ENCODE measurements at regions not wholly inside any gene's neighbourhood (a gene's known extent, or its start where the extent isn't known, plus 50 kb on each side); places are given as distances from the start of the nearest gene placed in this dataset.

DNA sequence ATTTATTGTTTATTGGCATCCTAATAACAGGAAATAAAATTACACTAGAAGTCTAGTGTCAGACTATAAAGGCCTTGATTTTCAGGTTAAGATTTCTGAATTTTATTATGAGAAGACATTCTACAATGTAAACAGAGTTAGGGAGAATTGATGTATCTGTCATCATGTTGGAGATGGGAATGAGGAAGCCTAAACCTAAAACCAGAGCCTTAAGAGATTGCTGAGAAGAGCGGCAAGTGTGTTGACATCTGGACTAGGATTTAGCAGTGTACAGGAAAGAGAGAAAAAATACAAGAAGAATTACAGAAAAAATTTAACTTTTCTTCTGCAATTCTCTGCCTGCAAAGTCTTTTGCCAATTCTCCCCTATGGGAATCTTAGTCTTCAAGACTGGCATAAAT, 525.5 kb downstream of the NR2F1-AS1 start:
- Mint-ChIP-seq H3K4me3 (no peak overlapping the region), H3K27ac (no peak overlapping the region), H3K9me3 (no peaks in the 10 kb centered on the region), H3K27me3 (no peaks in the 10 kb centered on the region), H3K4me1 (no peaks in the 10 kb centered on the region), H3K36me3 (no peaks in the 10 kb centered on the region)
- no peak for DNase-seq
- CTCF ChIA-PET: no interaction called here

DNA sequence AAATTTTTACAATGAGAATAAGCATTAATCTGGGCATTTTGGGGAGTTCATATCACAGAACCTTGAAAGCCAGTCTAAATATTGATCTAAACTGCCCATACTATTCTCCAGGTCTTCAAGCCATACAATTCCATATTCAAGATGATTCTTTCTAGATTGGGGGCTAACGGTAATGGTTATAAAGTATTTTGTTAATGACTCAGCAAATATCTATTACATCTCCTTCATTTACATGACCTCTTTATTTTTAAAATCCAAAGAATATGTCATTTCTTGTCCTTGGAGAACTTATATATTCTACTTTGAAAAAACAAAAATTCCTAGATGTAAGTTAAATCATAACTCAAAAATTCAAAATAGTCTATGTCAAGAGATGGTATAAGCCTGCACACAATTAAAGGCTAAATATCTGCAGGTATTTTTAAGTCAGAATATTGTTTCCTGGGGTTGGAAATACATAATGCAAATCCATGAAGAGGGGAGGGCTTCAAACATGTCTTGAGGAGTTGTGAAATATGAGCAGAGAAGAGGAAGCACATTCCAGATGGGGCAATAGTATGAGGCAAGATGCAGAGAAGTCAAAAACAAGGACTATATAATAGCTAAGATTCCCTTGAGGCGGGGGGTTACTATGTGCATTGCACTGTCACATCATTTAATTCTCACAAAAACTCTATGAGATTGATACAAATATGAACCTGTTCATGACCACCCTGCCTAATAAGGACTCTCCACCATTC, 526.4 kb downstream of the NR2F1-AS1 start:
- CTCF ChIA-PET: no interaction called here
- DNase-seq: no peak
- Mint-ChIP-seq H3K36me3 (no peaks in the 10 kb centered on the region), H3K9me3 (no peaks in the 10 kb centered on the region), H3K27me3 (no peaks in the 10 kb centered on the region), H3K4me3 (no peak overlapping the region), H3K4me1 (no peaks in the 10 kb centered on the region), H3K27ac (no peak overlapping the region)

DNA sequence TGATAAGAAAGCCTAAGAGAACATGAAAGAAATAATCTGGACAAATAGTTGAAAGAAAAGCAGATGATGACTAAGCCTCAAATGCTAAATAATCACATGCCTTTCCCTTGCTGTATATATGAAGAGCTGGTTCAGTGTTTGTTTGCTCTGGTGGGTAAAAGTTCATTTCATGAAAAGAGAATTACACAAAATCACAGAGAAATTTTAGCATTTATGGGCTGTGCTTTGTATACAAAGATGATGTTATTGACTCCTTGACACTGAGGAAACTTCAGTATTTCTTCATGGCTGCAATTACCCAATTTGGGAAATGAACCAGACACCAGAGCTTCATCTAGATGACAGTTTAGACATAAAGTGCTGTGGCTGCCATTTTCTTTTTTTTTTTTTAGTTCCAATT, 527.2 kb downstream of the NR2F1-AS1 start:
- DNase-seq: no peak
- no peak overlapping the region for H3K27ac Mint-ChIP-seq
- no peaks in the 10 kb centered on the region for H3K27me3 Mint-ChIP-seq
- H3K9me3 Mint-ChIP-seq: no peaks in the 10 kb centered on the region
- CTCF ChIA-PET: no interaction called here
- no peaks in the 10 kb centered on the region for H3K4me1 Mint-ChIP-seq
- H3K4me3 Mint-ChIP-seq: no peak overlapping the region
- no peaks in the 10 kb centered on the region for H3K36me3 Mint-ChIP-seq

DNA sequence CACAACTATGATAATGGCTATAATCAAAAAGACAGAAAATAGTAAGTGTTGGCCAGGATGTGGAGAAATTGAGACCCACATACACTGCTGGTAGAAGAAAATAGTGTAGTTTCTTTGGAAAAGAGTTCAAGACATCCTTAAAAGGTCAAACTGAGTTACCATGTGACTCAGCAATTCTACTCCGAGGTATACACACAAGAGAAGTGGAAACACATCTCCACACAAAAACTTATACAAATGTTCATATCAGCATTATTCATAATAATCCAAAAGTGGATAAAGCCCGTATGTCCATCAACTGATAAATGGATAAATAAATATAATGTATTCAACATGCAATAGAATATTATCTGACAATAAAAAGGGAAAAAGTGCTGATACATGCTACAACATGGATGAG, 532.2 kb downstream of the NR2F1-AS1 start:
- H3K36me3 Mint-ChIP-seq: no peaks in the 10 kb centered on the region
- CTCF ChIA-PET: no interaction called here
- no peak for DNase-seq
- H3K27ac Mint-ChIP-seq: no peak overlapping the region
- H3K4me3 Mint-ChIP-seq: no peak overlapping the region
- H3K9me3 Mint-ChIP-seq: no peaks in the 10 kb centered on the region
- no peaks in the 10 kb centered on the region for H3K27me3 Mint-ChIP-seq
- H3K4me1 Mint-ChIP-seq: no peaks in the 10 kb centered on the region

DNA sequence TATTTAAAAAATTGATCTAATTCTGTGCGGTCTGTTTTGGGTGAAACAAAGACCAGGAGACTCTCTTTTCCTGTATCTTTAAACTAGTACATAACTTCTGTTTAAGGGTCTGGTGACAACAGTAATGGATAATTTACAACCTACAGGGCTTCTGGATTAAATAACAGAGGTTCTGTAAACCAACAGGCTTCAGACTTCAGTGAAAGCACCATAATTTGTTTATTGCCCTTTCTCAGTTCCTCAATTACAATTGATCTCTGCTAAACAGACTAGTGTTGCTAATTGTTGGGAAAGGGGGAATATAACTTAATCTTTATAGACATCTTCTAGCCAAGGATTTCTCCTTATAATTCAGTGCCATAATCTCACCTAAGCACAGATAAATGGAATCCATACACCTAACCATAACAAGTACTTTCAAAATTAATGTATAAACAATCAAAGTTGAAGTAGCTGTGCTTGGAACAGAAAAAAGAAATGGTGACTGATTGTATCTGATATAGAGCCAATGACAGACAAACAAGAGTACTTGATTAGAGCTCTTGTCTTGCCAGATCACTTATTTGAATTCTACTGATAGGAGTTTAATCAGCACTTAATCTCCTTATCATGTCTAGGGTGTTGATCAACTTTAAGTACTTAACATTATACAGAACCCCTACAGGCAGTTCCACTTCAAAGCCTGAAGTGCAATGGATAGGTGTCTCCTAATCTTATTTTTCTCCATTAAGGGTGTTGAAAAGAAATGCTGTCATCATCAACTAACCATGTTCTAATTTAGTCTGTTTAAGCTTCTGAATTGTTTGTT, 536.0 kb downstream of the NR2F1-AS1 start:
- H3K27me3 Mint-ChIP-seq: no peaks in the 10 kb centered on the region
- H3K9me3 Mint-ChIP-seq: no peaks in the 10 kb centered on the region
- no peaks in the 10 kb centered on the region for H3K4me1 Mint-ChIP-seq
- H3K27ac Mint-ChIP-seq: no peak overlapping the region
- CTCF ChIA-PET: no interaction called here
- DNase-seq: no peak
- no peaks in the 10 kb centered on the region for H3K36me3 Mint-ChIP-seq
- H3K4me3 Mint-ChIP-seq: no peak overlapping the region

DNA sequence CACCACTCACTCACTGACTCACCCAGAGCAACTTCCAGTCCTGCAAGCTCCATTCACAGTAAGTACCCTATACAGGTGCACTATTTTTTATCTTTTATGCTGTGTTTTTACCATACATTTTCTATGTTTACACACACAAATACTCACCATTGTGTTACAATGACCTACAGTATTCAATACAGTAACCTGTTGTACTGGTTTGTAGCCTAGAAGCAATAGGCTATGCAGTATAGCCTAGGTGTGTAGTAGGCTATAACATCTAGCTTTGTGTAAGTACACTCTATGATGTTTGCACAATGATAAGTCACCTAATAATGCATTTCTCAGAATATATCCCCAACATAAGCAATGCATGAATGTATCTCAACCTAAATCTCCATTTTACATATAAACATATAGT, 541.1 kb downstream of the NR2F1-AS1 start:
- H3K27me3 Mint-ChIP-seq: no peaks in the 10 kb centered on the region
- CTCF ChIA-PET: no interaction called here
- no peaks in the 10 kb centered on the region for H3K36me3 Mint-ChIP-seq
- no peaks in the 10 kb centered on the region for H3K9me3 Mint-ChIP-seq
- H3K4me1 Mint-ChIP-seq: no peaks in the 10 kb centered on the region
- no peak overlapping the region for H3K27ac Mint-ChIP-seq
- DNase-seq: no peak
- H3K4me3 Mint-ChIP-seq: no peak overlapping the region

DNA sequence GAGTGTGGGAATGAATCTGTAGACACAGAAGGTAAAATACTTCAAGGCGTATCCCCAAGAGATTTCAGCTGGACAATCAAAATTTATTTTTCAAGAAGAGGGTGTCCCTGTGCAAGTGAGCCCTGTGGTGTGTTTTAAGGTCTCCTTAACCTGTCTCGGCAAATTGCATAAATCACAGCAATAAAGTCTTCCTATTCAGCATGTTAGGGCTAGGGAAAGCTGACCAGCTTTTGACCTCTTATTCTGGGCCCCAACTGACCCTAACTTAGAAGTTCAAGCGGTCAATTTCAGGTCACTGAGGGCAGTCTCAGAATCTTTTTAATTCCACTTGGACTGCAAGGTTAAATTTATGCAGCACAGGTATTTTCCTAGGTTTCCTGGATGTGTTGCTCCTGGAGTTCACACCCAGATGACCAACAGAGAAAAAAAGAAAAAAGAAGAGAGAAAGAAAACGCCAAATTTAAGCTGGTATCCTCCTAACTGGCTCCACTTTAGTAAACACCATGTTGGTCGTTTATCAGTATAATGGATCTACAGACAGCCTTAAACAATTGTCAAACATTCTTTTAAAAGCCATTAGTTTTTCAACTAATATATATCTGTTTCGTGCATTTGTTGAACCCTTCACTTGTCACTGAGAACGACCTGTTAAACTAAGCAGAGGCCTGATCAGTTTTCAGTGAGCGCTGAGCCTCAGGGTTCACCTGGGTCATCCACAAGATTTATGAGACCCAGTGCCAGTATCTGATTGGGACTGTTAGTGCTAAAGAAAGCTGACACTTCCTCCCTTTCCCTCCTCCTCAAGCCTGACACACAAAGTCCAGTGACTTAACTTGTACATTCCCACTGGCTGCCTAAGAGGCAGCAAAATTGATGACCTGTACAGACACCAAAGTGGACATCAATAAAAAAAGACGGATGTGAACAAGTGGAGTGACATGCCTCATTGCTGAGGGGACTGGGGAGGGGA, 546.1 kb downstream of the NR2F1-AS1 start:
- no peaks in the 10 kb centered on the region for H3K36me3 Mint-ChIP-seq
- no peaks in the 10 kb centered on the region for H3K27me3 Mint-ChIP-seq
- no peaks in the 10 kb centered on the region for H3K4me1 Mint-ChIP-seq
- H3K27ac Mint-ChIP-seq: no peak overlapping the region
- no peak overlapping the region for H3K4me3 Mint-ChIP-seq
- CTCF ChIA-PET: no interaction called here
- H3K9me3 Mint-ChIP-seq: no peaks in the 10 kb centered on the region
- no peak for DNase-seq

DNA sequence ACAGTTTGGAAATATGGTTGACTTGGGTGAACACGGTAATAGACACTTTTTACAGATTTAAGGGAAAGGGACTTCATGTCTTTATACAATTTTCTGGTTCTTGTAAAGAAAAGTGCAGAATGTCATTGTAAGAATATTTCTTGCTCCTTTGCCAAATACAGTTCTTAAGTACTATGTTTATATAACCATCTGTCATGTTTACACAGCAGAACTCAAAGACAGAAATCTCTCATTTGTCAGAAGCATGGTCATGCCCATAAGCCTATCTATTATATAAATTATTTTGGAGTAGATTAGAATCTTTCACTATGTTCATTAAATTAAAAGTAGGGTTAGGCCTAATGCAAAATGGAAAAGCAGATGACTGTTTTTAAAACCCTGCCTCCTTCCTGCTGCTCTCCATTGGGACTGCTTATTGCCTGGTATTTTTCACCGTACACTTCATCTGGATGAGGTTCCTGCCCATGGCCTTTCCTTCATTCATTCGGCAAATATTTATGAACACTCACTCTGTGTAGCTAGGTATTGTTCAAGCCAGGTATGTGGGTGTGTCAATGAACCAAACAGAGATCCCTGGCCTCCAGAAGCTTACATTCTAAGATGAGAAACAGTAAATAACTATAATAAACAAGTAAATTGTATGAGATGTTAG, 558.1 kb downstream of the NR2F1-AS1 start:
- Mint-ChIP-seq H3K4me3 (no peak overlapping the region), H3K4me1 (no peaks in the 10 kb centered on the region), H3K27ac (no peak overlapping the region), H3K27me3 (no peaks in the 10 kb centered on the region), H3K36me3 (no peaks in the 10 kb centered on the region), H3K9me3 (no peaks in the 10 kb centered on the region)
- CTCF ChIA-PET: no interaction called here
- no peak for DNase-seq

DNA sequence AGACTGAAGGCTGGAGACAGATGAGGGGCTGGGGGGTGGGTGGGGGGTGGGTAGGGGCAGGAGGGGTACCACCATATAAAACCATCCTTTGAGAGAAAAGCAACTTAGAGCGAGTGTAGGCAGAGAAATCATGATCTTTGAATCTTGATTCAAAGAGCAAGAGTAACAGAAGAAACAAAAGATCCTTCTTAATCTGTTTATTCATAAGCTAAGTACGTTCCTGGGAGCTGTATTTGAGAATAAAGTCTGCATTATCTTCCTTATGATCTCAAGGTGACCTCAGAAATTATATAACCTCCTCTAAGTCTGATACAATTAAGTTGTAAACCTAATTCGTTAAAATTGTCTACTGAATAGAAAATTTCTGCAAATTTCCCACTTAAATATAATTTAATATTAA, 558.8 kb downstream of the NR2F1-AS1 start:
- H3K9me3 Mint-ChIP-seq: no peaks in the 10 kb centered on the region
- CTCF ChIA-PET: no interaction called here
- H3K36me3 Mint-ChIP-seq: no peaks in the 10 kb centered on the region
- H3K27me3 Mint-ChIP-seq: no peaks in the 10 kb centered on the region
- DNase-seq: no peak
- no peak overlapping the region for H3K4me3 Mint-ChIP-seq
- no peak overlapping the region for H3K27ac Mint-ChIP-seq
- H3K4me1 Mint-ChIP-seq: no peaks in the 10 kb centered on the region

DNA sequence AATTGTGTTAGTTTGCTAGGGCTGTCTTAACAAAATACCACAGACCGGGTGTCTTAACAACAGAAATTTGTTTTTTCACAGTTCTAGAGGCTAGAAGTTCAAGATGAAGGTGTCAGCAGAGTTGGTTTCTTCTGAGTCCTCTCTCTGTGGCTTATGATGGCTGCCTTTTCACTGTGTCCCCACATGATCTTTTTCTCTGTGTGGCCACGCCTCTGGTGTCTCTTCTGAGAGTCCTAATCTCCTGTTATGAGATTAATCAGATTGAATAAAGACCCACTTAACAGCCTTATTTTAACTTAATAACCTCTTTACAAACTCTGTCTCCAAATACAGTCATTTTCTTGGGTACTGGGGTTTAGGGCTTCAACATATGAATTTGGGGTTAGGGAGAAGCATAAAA, 561.1 kb downstream of the NR2F1-AS1 start:
- Mint-ChIP-seq H3K27ac (no peak overlapping the region), H3K36me3 (no peaks in the 10 kb centered on the region), H3K4me3 (no peak overlapping the region), H3K9me3 (no peaks in the 10 kb centered on the region), H3K27me3 (no peaks in the 10 kb centered on the region), H3K4me1 (no peaks in the 10 kb centered on the region)
- DNase-seq: no peak
- CTCF ChIA-PET: no interaction called here

DNA sequence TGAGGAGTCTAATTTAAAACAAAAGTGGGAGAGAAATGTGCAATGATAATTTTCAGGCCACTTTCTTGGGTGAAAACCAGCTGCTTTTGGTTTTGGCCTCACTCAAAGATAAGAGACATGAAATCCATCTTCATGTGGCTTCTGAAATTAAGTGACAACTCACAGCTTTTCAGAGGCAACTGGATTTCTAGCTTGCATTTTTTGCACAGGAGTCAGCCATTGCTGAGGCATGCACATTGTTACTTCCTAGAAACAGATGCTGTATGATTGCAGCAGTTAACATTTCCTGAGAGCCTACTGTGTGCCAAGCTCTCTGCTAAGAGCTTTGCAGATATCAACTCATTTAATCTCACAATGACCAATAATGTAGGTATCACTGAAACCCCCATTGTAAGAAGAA, 562.6 kb downstream of the NR2F1-AS1 start:
- CTCF ChIA-PET: no interaction called here
- H3K27me3 Mint-ChIP-seq: no peaks in the 10 kb centered on the region
- H3K4me3 Mint-ChIP-seq: no peak overlapping the region
- no peaks in the 10 kb centered on the region for H3K9me3 Mint-ChIP-seq
- no peak for DNase-seq
- no peak overlapping the region for H3K27ac Mint-ChIP-seq
- no peaks in the 10 kb centered on the region for H3K36me3 Mint-ChIP-seq
- H3K4me1 Mint-ChIP-seq: no peaks in the 10 kb centered on the region

DNA sequence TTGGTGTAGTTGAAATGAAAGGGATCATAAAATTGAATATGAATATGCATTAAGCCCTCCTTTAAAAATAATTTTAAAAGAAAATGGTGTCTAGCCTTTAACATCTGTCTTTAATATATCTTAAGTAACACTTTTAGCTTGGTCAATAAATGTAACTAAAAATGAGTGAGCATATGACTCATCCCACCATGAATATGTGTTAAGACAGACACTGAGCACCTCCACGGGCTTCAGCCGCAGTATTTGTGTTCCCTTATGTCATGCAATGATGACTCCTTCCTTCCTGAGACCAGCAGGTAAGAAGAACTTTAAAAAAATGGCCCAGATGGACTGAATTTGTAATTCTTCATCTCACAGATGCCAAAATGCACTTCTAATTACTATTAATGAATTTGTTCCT, 563.2 kb downstream of the NR2F1-AS1 start:
- no peak for DNase-seq
- Mint-ChIP-seq H3K36me3 (no peaks in the 10 kb centered on the region), H3K4me1 (no peaks in the 10 kb centered on the region), H3K9me3 (no peaks in the 10 kb centered on the region), H3K4me3 (no peak overlapping the region), H3K27me3 (no peaks in the 10 kb centered on the region), H3K27ac (no peak overlapping the region)
- CTCF ChIA-PET: no interaction called here

DNA sequence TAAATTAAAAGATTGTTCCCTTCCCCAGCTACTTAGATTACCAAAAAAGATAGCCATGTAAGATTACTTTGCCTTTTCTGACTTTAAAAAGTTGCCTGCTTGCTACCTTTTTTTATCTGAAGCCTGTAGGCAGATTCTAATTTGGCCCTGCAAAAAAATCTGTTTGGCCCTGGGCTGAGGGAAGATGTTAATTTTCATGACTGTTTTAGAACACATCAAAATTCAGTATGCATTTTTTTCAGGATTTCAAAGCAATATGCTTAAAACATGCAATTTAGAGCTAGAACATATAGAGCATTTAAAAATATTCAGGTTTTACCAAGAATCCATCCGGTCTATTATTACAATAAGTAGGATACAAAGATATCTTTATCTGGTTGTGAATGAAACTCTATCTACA, 563.6 kb downstream of the NR2F1-AS1 start:
- H3K27ac Mint-ChIP-seq: no peak overlapping the region
- no peak overlapping the region for H3K4me3 Mint-ChIP-seq
- DNase-seq: no peak
- no peaks in the 10 kb centered on the region for H3K36me3 Mint-ChIP-seq
- no peaks in the 10 kb centered on the region for H3K4me1 Mint-ChIP-seq
- H3K9me3 Mint-ChIP-seq: no peaks in the 10 kb centered on the region
- H3K27me3 Mint-ChIP-seq: no peaks in the 10 kb centered on the region
- CTCF ChIA-PET: no interaction called here

DNA sequence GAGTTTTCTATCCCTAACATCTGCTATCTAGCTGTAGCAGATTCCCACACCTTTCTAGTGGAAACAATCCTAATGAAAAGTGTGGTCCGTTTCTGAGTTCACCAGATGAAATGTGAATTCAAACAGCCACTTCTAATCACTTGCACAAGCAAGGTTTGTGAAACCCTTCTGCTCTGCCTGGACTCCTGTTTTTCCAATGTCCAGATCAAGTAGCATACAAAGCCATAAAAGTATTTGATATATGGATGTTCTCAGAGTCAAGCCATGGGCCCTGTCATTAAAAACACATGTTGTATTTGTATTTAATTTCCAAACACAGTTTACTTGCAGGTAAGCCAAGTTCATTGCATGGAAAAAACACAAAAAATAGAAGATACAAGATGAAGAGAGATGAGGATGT, 570.4 kb downstream of the NR2F1-AS1 start:
- Mint-ChIP-seq H3K27me3 (no peaks in the 10 kb centered on the region), H3K9me3 (no peaks in the 10 kb centered on the region), H3K27ac (no peak overlapping the region), H3K4me1 (no peaks in the 10 kb centered on the region), H3K36me3 (no peaks in the 10 kb centered on the region), H3K4me3 (no peak overlapping the region)
- CTCF ChIA-PET: no interaction called here
- DNase-seq: no peak
